HS-27A (cell line): ENCODE measurements at regions not wholly inside any gene's neighbourhood (a gene's known extent, or its start where the extent isn't known, plus 50 kb on each side); places are given as distances from the start of the nearest gene placed in this dataset.

Experiments used
- DNase-seq: peaks from one replicate; pipeline ENCODE4 v3.0.0-alpha.2; 2012; ENCODE audit warnings: low read depth, missing footprints

DNA sequence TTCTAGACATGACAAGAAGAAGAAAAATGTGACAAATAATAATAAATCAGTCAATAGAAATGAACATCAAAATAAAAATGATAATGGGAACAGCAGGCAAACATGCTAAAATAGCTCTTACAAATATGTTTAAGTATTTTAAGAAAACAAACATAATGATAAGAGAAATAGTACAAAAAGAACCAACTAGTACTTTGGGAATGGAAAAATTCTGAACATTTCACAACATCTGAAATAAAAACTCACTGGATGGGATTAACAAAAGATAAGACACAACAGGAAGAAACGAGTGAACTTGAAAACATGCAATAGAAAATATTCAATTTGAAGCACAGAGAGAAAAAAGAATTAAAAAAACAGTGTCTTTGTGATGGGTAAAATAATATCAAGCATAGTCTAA, 115.2 kb upstream of the TSPAN2 start:
- DNase-seq, result no peak

DNA sequence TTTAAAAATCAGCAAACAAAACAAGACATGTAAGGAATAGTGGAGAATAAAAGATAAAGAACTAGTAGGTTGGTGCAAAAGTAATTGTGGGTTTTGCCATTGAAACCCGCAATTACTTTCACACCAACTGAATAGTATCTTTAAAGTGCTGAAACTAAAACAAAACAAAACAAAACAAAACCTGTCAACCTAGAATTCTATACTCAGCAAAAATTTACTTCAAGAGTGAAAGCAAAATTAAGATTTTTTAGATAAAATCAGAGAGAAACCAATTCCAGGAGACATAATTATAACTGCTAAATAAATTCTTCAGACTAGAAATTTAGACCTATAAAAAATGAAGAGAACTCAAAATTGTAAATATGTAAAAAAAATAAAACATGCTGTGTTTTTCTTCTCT, 114.0 kb upstream of the TSPAN2 start:
- no peak for DNase-seq

DNA sequence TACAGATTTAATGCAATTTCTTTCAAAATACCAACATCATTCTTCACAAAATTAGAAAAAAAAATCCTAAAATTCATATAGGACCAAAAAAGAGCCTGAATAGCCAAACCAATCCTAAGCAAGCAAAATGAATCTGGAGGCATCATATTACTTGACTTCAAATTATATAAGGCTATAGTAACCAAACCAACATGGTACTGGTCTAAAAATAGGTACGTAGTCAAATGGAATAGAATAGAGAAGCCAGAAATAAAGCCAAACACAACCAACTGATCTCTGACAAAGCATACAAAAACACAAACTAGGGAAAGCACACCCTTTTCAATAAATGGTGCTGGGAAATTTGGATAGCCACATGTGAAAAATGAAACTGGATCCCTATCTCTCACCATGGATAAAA, 112.3 kb upstream of the TSPAN2 start:
- no peak for DNase-seq

DNA sequence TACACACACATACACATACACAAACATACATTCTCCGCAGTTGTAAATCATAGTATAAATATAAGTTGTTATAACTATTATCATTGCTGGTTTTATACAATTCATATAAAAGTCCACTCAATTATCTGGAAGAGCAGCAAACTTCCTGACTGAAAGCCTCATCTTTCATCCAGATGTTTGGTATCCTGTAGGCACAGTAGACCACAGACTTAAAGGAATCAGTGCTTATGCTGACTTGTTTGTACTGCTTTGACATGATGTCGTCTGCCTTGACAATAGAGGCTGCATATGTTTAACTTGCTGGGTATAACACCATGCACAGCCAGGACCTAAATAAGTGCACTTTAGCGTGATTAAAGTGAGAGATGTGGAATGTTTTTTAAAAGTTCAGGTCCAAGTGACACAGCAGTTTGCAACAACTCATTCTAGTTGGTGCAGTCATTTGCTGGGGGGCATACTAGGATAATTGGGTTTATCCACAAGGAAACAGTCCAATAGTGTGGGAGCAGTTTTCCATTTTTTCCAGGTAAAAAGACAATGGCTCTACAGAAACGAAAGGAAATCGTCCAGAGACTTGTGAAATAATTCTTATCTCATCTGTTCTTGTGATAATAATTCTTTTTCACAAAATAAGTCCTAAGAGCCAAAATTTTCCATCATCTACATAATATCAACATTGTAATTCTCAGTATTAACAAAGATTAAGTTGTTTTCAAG, 110.3 kb upstream of the TSPAN2 start:
- no peak for DNase-seq

DNA sequence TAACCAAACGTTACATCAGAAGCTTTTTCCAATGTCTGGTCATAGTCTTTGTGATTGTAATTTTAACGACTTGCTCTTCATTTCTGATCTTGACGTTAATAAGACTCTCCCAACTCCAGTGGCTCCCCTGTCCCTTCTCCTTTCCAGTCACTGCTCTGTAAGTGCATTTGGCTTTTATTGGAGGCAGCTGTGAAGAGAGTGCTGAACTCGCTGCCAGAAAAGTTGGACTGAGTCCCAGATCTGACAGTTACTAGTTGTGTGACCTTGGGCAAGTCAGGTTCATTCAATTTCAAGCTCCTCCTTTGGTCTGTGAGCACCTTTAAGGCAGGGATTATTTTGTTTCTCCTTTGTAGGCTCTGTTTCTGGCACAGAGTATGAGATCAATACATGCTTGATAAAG, 109.6 kb upstream of the TSPAN2 start:
- DNase-seq, result no peak

DNA sequence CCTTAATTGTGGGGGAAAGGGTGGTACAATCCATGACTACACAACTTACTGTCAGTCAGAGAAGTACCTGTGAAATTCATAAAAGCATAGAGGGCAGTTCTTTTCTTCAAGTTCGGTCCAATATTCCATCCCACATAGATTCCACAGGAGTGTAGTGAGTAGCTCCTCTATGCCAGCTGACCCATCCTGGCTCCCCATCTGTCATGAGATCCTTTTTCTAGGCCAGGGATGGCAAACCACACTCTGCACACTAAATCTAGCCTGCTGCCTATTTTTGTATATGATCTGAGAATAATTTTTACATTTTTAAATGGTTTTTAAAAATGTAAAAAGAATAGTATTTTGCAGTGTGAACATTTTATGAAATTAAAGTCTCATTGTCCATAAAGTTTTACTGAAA, 107.0 kb upstream of the TSPAN2 start:
- no peak for DNase-seq

DNA sequence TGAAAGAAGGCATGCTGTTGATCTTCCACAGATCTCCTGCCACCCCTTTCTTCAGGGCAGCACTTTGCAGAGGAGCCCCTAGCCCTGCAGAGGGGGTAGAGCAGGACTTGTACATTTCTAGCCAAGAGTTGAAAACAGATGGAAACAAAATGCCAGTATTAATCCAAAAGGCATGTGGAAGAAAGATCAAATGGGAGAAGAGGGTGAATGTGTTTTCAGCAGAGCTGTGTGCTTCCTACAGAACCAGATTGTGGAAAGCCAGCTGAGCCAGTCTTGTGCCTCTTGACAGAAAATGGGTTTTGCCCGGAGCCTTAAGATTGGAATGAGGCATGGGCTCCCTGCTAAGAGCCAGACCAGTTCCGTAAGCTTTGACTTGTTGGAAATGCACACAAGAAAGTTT, 105.2 kb upstream of the TSPAN2 start:
- DNase-seq, result no peak

DNA sequence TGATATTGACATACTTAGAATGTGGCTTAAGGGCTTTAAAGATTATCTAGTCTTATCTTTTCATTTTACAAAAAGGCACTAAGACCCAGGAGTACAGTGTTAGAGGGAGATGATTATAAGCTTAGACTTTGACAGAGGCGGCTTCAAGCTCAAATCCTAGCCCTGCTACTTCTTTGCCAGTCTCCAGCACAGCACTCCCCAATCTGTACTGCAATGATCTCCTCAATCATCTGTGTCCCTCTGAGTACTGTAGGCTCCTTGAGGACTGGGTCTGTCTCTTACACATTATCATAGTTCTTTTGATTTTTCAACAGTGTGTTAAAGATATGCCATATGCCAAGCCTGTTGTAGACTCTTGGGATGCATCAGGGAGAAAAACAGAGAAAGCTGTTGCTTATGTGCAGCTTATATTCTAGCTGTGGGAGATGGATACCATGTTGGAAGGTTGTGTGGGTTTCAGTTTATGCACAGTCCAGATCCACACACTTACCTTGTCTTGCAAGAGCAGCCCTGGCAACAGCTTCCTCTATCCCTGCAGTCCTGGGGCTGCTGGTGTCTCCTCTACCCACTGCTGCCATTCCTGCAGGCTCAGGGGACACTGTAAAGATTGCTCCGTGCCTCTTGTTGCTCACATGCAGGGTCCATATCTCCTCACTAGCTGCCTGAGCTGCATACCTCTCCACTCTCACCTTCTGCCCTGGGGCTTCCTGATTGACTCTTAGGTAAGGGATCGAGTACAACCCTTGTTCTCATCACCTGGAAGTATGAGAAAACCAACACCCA, 103.9 kb upstream of the TSPAN2 start:
- DNase-seq, result no peak

DNA sequence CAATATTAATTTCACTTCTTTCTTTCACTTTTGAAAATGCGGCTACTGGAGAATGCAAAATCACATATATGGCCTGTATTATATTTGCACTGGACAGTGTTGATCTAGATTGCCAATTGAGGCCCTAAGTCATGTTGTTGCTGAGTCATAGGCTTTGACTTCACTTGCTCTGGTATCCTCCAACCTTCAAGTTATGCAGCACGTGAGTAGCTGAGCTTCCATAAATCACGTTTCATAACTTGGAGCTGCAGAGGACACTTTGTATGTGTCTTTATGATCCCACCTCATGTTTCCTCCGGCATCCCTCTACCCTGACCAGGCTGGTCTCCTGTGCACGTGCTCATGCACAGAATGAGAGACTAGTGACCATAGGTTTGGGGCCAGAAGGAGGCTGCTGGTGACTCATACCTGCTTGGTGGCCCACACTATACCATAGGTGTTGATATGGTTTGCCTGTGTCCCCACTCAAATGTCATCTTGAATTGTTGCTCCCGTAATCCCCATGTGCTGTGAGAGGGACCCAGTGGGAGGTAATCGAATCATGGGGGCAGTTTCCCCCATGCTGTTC, 103.0 kb upstream of the TSPAN2 start:
- no peak for DNase-seq

DNA sequence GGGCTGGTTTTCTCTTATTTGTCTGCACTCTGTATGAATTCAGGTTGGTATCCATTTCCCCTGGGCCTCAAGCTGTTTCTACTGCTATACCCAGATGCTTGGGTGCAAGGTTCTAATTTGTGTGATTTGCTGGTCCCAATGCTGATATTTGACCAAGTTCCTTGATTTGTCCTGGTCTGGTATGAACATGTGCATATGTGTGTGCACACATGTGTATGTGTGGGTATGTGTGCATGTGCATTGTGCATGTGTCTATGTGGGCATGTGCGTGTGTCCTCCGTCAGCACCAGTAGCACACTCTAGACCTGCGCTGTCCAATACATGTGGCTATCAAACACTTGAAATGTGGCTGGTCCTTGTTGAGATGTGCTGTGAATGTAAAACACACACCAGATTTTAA, 102.4 kb upstream of the TSPAN2 start:
- DNase-seq, result no peak

DNA sequence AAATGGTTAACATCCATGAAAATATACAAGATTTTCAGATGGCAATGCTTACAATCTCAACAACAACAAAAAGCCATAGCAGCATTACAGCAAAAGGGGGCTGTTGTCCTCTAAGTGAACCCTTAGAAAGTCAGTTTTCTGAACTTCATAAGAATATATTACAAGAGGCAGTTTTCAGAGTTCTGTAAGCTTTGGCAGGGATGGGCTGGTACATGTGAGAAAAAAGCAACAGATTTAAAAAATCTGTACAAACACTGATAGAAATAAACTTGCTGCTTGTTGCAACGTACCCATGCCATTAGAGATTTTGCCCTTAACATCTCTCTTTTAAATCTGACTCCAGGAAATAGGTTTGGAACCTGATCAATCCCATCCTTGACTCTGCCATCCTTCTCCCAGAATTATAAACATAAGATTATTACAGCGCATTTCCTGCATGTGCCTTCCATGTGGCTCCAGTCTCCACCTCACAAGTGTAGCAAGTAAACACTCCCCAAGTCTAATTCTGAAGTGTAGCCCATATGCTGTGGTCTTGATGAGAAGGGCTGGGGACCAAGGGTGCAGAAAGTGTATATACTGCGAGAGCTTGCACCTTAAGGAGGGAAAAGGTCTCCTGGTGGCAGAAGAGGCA, 101.4 kb upstream of the TSPAN2 start:
- no peak for DNase-seq

DNA sequence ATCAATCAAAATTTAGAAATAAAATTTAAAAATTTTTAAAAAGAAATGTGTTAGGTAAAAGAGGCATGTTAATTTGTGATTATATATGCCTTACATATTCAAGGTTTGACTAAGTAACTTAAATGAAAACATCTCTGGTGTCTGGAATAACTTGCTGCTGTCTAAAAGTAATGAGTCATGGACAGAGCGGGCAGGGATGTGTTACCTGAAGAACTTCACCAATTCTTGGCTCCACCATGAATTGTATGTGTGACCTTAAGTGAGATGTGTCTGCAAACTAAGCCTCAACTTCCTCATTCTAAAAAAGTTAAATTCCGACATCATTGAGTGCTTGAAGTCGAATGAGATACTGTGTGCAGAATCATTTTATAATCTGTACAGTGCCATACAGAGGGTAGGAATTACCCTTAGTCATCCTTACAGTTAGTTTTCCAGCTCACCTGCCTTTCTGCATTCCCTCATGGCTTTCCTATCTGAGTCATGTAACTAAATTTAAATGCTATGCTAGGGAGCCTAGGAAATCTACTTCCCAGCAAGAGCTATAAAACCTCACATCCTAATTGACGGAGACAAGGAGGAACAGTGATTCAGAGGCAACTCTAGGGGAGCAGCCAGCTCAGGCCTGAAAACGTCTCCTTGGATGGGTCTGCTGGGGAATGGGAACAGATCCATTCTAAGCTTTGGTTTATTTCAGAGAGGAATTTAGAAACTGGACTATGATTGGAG, 100.7 kb upstream of the TSPAN2 start:
- DNase-seq, result peak; percentile 65

DNA sequence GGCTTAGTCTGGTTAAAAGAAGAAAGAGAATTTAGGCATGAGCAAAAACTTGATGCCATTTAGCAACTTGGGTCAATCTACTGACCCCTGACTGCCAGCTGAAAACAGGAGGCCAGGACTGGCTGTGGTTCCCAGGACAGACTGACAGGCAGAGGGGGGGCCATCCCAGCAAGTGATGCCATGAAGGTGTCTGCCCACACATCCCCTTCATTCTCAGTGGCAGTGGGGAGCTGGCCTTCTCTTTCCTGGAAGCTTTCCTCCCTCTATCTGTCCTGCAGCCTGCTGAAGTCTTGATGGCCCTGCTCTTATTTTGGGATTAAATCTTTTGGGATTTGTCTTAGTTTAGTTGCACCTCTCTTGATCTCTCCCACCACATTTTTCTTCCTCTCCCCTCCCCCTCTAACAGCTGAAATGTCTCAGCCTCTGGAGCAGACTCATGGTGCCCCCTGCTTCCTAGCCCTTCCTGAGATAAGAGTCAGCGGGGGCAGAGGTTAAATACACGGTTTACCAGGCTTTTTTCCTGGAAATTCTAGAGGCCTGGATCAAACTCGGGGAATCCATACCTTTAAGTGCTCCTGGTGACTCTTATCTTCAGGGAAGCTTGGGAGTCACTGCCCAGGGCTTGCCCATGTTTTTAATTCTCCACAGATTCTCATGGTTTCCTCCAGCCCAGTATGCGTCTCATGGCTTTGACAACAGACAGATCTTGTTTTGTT, 99.5 kb upstream of the TSPAN2 start:
- no peak for DNase-seq

DNA sequence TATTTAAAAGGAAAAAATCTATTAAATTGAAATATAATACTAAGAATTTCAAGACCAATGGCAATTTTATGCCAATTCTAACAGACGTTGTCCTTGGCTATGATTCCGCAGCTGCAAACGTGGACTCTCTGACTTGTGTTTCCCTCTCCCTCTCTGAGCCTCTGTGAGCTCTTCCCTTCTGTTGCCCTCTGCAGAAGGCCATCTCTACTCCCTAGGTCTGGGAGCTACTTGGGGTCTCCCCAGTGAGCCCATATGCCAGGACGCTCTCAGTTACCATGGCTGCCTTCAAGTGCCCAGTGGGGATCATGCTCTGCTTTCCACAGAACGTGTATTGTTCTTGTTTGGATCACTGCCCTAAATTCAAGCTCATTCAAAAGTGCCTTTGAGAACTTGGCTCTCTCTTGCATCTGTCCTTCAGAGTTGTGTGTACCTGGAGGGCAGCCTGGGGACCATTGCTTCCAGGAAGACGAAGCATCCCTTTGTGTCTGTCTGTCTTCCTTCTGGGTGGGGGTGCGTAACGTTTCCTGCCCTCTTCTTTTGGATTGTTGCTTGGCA, 97.5 kb upstream of the TSPAN2 start:
- no peak for DNase-seq

DNA sequence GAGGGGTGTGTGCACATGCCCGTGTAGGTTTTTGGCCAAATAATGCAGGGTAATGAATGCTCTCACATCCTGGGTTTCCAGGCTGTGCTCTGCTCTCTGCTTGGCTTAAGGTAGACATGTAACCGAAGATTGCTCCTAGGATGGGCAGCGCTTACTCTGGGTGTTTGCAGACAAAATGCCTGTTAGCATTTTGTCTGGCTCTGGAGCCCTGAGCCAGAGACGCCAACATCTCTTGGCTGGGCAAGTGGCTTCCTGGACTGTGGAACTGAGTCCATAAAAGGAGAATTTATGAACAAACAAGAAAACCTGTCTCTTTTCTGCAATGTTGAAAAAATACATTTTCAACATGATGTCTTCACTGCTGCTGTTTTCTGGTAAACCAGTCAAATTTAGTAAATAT, 96.0 kb upstream of the TSPAN2 start:
- no peak for DNase-seq

DNA sequence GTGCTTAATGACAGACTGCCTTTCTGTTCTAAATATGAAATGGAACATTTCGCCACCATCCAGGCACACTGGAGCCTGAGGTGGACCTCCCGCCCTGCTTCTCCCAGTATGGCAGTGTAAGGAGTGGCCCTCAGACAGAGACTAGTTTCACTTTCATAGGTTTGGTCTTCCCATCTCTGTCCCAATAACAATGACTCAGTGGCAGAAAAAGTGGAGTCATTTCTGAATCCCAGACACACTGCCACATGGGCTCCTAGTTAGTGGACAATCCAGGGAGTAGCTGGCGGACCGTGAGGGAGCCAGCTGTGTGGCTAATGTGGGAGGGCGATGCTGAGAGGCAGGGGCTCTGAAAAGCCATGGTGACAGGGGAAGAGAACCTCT, 95.6 kb upstream of the TSPAN2 start:
- no peak for DNase-seq

DNA sequence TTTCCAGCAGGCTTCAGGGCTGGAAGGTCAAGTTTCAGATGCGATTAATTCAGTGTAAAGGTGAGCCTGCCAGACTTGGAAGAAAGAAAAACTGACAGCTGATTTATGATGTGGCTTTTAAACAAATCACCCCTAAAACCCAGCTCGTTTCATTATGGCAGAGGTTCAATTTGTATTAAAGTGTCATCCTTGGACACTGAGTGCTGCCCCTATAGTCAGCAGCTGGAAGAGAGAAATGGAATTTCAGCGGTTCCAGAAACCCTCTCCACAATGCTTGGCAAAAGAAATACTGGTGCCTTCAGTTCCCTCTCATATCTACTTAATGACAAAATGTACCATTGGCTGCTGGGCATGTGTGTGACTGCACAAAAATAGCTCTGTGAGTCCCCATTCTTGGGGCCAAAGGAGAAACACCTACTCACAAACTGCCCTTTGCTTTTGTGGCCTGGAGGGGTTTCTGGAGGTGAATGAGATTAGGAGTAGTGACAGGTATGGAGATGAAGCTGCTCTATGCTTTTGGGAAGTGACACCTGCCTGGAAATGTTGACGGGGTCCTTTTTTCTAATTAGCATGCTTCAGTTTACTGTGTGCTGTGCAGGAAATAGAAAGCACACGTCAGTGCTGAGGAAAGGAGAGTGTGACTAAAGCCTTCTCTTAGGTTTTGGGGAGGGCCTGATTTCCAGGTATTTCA, 95.1 kb upstream of the TSPAN2 start:
- DNase-seq, result no peak

DNA sequence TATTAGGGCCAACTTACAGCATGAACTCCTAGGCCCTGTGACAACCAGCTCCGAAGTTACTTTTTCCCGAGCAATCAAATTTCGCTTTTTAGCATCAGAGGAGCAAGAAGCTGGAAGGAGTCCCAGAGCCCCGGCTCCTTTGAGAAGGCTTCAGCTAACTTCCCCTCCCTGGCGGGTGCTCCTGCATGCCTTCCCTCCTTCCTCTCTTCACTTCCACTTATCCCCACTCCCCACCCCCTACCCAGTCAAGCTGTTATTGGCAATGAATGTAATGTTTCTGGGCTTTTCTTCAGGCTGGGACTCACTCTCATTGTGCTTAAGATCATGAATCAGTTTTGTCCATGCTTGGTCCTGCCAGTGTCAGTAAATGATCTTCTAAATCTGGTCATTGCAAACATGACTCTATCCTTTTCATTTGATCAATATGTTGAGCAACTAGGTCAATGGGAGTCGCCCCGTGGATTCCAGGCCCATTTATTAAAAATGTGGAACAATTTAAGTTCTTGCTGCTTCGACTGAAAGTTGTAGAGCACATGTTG, 94.5 kb upstream of the TSPAN2 start:
- no peak for DNase-seq

DNA sequence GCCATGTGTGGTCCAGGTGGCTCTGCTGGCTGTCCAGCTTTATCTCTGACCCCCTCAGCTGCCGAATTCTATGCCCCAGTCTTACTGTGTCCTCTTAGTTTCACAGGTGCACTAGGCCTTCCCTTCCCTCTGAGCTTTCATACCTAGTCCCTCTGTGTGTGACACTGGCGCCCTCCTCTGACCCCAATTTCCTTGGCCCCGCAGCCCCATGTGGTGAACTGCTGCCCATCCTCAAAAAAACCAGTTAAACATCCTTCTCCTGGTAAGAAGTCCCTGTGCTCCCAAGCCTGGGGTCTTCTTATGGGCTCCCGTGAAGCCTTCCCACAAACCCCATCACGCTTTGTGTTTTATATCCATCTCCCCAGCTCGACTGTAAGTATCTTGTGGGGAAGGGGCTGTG, 93.9 kb upstream of the TSPAN2 start:
- no peak for DNase-seq

DNA sequence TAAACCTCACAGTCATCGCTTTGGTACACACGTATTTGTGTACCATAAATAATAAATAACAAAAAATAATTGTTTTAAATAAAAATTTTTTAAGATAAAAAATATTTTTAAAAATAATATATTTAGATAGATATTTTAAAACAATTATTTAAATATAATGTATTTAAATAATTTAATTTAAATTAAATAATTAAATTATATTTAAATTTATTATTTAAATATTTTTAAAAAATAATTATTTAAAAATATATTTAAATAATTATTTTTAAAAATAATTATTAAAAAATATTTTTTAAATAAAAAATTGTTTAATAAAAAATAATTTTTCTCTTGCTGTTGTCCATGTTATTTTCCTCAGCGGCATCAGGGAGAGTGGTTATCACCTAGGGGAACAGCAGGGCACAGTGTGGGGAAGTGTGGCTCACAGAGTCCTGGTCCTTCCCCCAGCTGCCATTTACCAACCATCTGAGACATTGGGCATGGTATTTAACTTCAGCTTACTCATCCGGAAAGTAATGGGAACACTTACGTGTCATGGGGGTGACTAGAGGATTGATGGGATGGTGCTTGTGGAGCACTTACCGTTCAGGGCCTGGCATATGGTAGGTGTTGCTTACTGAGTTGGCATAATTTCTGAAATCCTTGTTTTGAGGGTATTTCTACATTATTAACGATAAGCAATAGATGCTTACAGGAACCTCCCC, 92.9 kb upstream of the TSPAN2 start:
- DNase-seq, result peak; percentile 54
